ENCODE measurements at regions not wholly inside any gene's neighbourhood (a gene's known extent, or its start where the extent isn't known, plus 50 kb on each side); places are given as distances from the start of the nearest gene placed in this dataset.

DNA sequence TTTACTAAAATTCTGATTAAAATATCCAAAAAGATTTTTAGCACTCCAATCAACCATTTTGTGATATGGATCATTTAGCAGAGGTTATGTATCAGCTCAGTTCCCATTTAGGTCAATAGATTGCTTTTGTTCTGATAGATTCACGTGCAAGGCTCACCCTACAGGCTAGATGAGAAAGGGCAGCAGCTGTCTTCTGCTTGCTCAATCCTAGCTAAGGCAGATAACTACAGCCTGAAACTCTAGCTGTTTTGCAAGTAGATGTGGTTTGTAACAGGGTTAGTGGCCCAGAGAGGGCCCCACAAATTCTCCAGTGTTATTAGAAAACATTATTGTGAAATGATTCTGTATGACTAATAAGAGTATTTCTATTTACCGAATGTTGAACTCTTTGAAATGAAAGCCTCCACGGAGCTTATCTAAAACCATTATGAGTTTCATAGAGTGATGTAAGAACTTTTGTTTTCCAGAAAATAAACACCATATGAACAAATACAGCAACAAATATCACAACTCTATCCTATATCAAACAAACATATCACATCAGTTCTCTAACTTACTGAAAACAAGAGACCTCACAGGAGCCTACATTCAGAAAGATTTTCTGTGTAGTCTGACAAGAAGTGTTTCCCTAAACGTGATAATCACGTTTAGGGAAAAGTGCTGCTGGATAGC, 841.9 kb upstream of the ACO1 start:
- Histone ChIP-seq H3K36me3 (ENCODE audit: control insufficient read depth in 1 of 2, insufficient read depth in 2 of 2, low read length in 2 of 2) (no peaks in the 10 kb centered on the region), H4K20me1 (ENCODE audit: insufficient read depth) (no peaks in the 10 kb centered on the region), H3K27me3 (ENCODE audit: insufficient read depth, low read length) (no peaks in the 10 kb centered on the region), H3K9me2 (ENCODE audit: insufficient read depth) (no peaks in the 10 kb centered on the region), H3K27ac (ENCODE audit: low read depth, low read length) (no peak overlapping the region), H3K9me3 (ENCODE audit: control insufficient read depth in 1 of 2, insufficient read depth in 1 of 2, low read depth in 1 of 2, low read length in 2 of 2) (no peaks in the 10 kb centered on the region), H3K9ac (ENCODE audit: low read length) (no peak overlapping the region), H3K4me3 (replicated peaks in 1 of 2; ENCODE audit: low read depth in 1 of 2, low read length in 2 of 2) (no peak overlapping the region), H2AFZ (ENCODE audit: low read depth, low read length, poor library complexity, severe bottlenecking) (no peak overlapping the region), H3K79me2 (ENCODE audit: insufficient read depth, low read length) (no peaks in the 10 kb centered on the region), H3K4me2 (ENCODE audit: low read length) (no peak overlapping the region), H3K4me1 (ENCODE audit: control insufficient read depth in 1 of 2, insufficient read depth in 2 of 2, low read length in 2 of 2) (no peaks in the 10 kb centered on the region)
- intact Hi-C loops (cut with micrococcal nuclease), result no loop called here
- peak; percentile 74 for ATAC-seq
- ChIA-PET CTCF (no interaction called here), POLR2A (no interaction called here), RAD21 (ENCODE audit: low non-redundant PET in 1 of 2, low total read pairs in 2 of 2, uncharacterized antibody in 2 of 2, unreplicated experiment in 2 of 2) (interaction anchor here in 1 of 2 experiments (0.6 kb wide), 1 partner anchor 76 kb away, joined by 3 read pairs; no protein-coding TSS in a partner anchor)
- TF ChIP-seq, protein P1, sequence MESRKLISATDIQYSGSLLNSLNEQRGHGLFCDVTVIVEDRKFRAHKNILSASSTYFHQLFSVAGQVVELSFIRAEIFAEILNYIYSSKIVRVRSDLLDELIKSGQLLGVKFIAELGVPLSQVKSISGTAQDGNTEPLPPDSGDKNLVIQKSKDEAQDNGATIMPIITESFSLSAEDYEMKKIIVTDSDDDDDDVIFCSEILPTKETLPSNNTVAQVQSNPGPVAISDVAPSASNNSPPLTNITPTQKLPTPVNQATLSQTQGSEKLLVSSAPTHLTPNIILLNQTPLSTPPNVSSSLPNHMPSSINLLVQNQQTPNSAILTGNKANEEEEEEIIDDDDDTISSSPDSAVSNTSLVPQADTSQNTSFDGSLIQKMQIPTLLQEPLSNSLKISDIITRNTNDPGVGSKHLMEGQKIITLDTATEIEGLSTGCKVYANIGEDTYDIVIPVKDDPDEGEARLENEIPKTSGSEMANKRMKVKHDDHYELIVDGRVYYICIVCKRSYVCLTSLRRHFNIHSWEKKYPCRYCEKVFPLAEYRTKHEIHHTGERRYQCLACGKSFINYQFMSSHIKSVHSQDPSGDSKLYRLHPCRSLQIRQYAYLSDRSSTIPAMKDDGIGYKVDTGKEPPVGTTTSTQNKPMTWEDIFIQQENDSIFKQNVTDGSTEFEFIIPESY (IDR thresholded peaks at IDR 0.05; ENCODE audit: extremely low read depth, insufficient replicate concordance, low read length), result no peak
- TF ChIP-seq EGR1 (IDR thresholded peaks at IDR 0.05; ENCODE audit: low read depth), result no peak
- TF ChIP-seq, protein P2, sequence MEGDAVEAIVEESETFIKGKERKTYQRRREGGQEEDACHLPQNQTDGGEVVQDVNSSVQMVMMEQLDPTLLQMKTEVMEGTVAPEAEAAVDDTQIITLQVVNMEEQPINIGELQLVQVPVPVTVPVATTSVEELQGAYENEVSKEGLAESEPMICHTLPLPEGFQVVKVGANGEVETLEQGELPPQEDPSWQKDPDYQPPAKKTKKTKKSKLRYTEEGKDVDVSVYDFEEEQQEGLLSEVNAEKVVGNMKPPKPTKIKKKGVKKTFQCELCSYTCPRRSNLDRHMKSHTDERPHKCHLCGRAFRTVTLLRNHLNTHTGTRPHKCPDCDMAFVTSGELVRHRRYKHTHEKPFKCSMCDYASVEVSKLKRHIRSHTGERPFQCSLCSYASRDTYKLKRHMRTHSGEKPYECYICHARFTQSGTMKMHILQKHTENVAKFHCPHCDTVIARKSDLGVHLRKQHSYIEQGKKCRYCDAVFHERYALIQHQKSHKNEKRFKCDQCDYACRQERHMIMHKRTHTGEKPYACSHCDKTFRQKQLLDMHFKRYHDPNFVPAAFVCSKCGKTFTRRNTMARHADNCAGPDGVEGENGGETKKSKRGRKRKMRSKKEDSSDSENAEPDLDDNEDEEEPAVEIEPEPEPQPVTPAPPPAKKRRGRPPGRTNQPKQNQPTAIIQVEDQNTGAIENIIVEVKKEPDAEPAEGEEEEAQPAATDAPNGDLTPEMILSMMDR (IDR thresholded peaks at IDR 0.05 in 2 of 3, conservative IDR thresholded peaks at IDR 0.05 in 1 of 3; ENCODE audit: borderline replicate concordance in 1 of 3, insufficient read depth in 1 of 3, low read depth in 2 of 3, low read length in 2 of 3), result peak in 1 of 3 experiments; percentile 31; a peak in 1 of 6 replicates
- TF ChIP-seq JUND (IDR thresholded peaks at IDR 0.05), result no peak
- TF ChIP-seq CBX3 (IDR thresholded peaks at IDR 0.05; ENCODE audit: low read depth), result no peak
- no peak for TF ChIP-seq POLR2AphosphoS5 (IDR thresholded peaks at IDR 0.05; ENCODE audit: low read depth, low read length)
- no peak for DNase-seq (ENCODE audit: low read depth, low spot score)
- BruUV-seq (replicated peaks), result no TSS peak
